HG03097 (cell line): ENCODE measurements at regions not wholly inside any gene's neighbourhood (a gene's known extent, or its start where the extent isn't known, plus 50 kb on each side); places are given as distances from the start of the nearest gene placed in this dataset.

Source experiments
- ATAC-seq: cut with Tn5 transposase; IDR thresholded peaks from one replicate; pipeline ENCODE4 v1.9.1; 2021; ENCODE audit not compliant: unreplicated experiment, low FRiP score

- no peak for ATAC-seq
Measured at GRCh38 chr5:72623936-72624335, 116.7 kb upstream of the ZNF366 start.

- no peak for ATAC-seq
Measured at GRCh38 chr5:72623323-72623722, 116.1 kb upstream of the ZNF366 start.

GRCh38 chr5:72622170-72622760 is 115.1 kb upstream of the ZNF366 start:
- no peak for ATAC-seq

GRCh38 chr5:72621576-72621975 is 114.4 kb upstream of the ZNF366 start:
- no peak for ATAC-seq

- ATAC-seq = no peak
Measured at GRCh38 chr5:72619677-72620076, 112.5 kb upstream of the ZNF366 start.

GRCh38 chr5:72619251-72619650 is 112.0 kb upstream of the ZNF366 start:
- no peak for ATAC-seq

- ATAC-seq = no peak
Measured at GRCh38 chr5:72618708-72619107, 111.5 kb upstream of the ZNF366 start.

GRCh38 chr5:72615061-72615460 is 107.9 kb upstream of the ZNF366 start:
- no peak for ATAC-seq

- ATAC-seq = no peak
Measured at GRCh38 chr5:72613515-72613914, 106.3 kb upstream of the ZNF366 start.

- no peak for ATAC-seq
Measured at GRCh38 chr5:72612810-72613209, 105.6 kb upstream of the ZNF366 start.

GRCh38 chr5:72611118-72611730 is 104.0 kb upstream of the ZNF366 start:
- ATAC-seq = no peak

GRCh38 chr5:72608926-72609325 is 101.7 kb upstream of the ZNF366 start:
- ATAC-seq = no peak

GRCh38 chr5:72608297-72608696 is 101.1 kb upstream of the ZNF366 start:
- no peak for ATAC-seq

- ATAC-seq = no peak
Measured at GRCh38 chr5:72607381-72607780, 100.2 kb upstream of the ZNF366 start.

- no peak for ATAC-seq
Measured at GRCh38 chr5:72606525-72606924, 99.3 kb upstream of the ZNF366 start.

GRCh38 chr5:72605632-72606031 is 98.4 kb upstream of the ZNF366 start:
- ATAC-seq = no peak

- no peak for ATAC-seq
Measured at GRCh38 chr5:72604798-72605154, 97.6 kb upstream of the ZNF366 start.

- no peak for ATAC-seq
Measured at GRCh38 chr5:72604111-72604797, 97.0 kb upstream of the ZNF366 start.

- no peak for ATAC-seq
Measured at GRCh38 chr5:72602696-72603685, 95.8 kb upstream of the ZNF366 start.

- no peak for ATAC-seq
Measured at GRCh38 chr5:72601861-72602260, 94.7 kb upstream of the ZNF366 start.

- ATAC-seq = no peak
Measured at GRCh38 chr5:72600391-72600981, 93.3 kb upstream of the ZNF366 start.
